Peyer's patch (tissue), 4 donors: ENCODE measurements at regions not wholly inside any gene's neighbourhood (a gene's known extent, or its start where the extent isn't known, plus 50 kb on each side); places are given as distances from the start of the nearest gene placed in this dataset.

Source experiments
- CTCF ChIP-seq, 6 experiments: fragments of 450-650 bp in 4 of 6; fragments of 200-600 bp in 2 of 6; sonication (generic) in 1 of 6; IDR thresholded peaks; one replicate each; pipeline ENCODE4 v1.5.1; 2017 to 2019; ENCODE audit warnings: antibody characterized with exemption in 6 of 6, mild to moderate bottlenecking in 3 of 6, moderate library complexity in 1 of 6
- POLR2A ChIP-seq, 2 donors: fragments of 450-650 bp; IDR thresholded peaks; one replicate each; pipeline ENCODE4 v1.5.1; 2017; ENCODE audit warnings: antibody characterized with exemption in 2 of 2, mild to moderate bottlenecking in 2 of 2, moderate library complexity in 2 of 2

- no peak for TF ChIP-seq CTCF (IDR thresholded peaks at IDR 0.05)
- no peak for TF ChIP-seq POLR2A (IDR thresholded peaks at IDR 0.05)
Observed at GRCh38 chr5:92102313-92102712, 719.2 kb upstream of the ARRDC3 start.
